ENCODE measurements at regions not wholly inside any gene's neighbourhood (a gene's known extent, or its start where the extent isn't known, plus 50 kb on each side); places are given as distances from the start of the nearest gene placed in this dataset.
"Not testable (repeated sequence)": the region's sequence is repeated elsewhere in the genome, so short reads cannot be mapped to it uniquely, and the experiment has no call there.

DNA sequence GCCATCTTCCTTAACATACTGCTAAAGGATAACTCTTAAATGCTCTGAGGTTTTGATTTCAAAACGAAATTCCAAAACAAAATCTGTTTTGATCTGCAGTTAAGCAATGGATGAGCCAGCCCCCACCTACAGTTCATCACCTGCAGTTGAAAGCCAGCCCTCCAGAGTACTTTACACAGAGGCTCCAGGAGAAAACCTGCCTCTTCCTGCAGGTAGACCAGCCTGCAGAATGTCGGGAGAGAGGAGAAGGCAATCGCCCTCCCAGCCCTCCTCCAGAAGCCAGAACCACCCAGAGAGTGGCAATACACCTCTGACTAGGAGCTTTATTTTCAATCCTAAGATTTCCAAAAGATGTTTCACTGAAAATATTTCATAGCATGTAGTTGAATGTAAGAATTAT is 798.1 kb downstream of the GATA3 start:
- Histone ChIP-seq H4K20me1 (ENCODE audit: insufficient read depth) (no peaks in the 10 kb centered on the region), H3K79me2 (ENCODE audit: low read depth) (no peaks in the 10 kb centered on the region), H3K27ac (no peak overlapping the region), H3K27me3 (ENCODE audit: insufficient read depth, low read depth) (no peaks in the 10 kb centered on the region), H3K4me1 (replicated peaks; ENCODE audit: insufficient read depth) (no peaks in the 10 kb centered on the region), H2AFZ (no peak overlapping the region), H3K4me3 (no peak overlapping the region), H3K4me2 (no peak overlapping the region), H3K36me3 (ENCODE audit: low read depth) (no peaks in the 10 kb centered on the region), H3F3A (ENCODE audit: insufficient read depth, low read depth) (no peaks in the 10 kb centered on the region), H3K9me2 (ENCODE audit: insufficient read depth) (no peaks in the 10 kb centered on the region), H3K9me3 (ENCODE audit: insufficient read depth, low read depth) (no peaks in the 10 kb centered on the region)
- POLR2A ChIA-PET (ENCODE audit: unreplicated experiment): no interaction called here
- BruUV-seq (replicated peaks): no TSS peak
- TF ChIP-seq, protein P1, sequence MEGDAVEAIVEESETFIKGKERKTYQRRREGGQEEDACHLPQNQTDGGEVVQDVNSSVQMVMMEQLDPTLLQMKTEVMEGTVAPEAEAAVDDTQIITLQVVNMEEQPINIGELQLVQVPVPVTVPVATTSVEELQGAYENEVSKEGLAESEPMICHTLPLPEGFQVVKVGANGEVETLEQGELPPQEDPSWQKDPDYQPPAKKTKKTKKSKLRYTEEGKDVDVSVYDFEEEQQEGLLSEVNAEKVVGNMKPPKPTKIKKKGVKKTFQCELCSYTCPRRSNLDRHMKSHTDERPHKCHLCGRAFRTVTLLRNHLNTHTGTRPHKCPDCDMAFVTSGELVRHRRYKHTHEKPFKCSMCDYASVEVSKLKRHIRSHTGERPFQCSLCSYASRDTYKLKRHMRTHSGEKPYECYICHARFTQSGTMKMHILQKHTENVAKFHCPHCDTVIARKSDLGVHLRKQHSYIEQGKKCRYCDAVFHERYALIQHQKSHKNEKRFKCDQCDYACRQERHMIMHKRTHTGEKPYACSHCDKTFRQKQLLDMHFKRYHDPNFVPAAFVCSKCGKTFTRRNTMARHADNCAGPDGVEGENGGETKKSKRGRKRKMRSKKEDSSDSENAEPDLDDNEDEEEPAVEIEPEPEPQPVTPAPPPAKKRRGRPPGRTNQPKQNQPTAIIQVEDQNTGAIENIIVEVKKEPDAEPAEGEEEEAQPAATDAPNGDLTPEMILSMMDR (conservative IDR thresholded peaks at IDR 0.05): no peak
- no peak for TF ChIP-seq EZH2 (IDR thresholded peaks at IDR 0.05; ENCODE audit: low read depth)
- CTCF ChIA-PET: interaction anchor here (0.6 kb wide), 1 partner anchor 45 kb away, joined by 3 read pairs; no protein-coding TSS in a partner anchor
- DNase-seq: no peak
- intact Hi-C loops (cut with micrococcal nuclease; ENCODE audit: unreplicated experiment): no loop called here

GRCh38 chr10:8853048-8853447 is 798.6 kb downstream of the GATA3 start:
- ChIA-PET POLR2A (ENCODE audit: unreplicated experiment) (interaction anchor here (0.7 kb wide), 1 partner anchor 975 kb away, joined by 11 read pairs; no protein-coding TSS in a partner anchor), CTCF (no interaction called here)
- Histone ChIP-seq H3K27me3 (ENCODE audit: insufficient read depth, low read depth) (no peaks in the 10 kb centered on the region), H2AFZ (no peak overlapping the region), H3K4me1 (replicated peaks; ENCODE audit: insufficient read depth) (no peaks in the 10 kb centered on the region), H3F3A (ENCODE audit: insufficient read depth, low read depth) (no peaks in the 10 kb centered on the region), H3K9me2 (ENCODE audit: insufficient read depth) (no peaks in the 10 kb centered on the region), H3K9me3 (ENCODE audit: insufficient read depth, low read depth) (no peaks in the 10 kb centered on the region), H3K27ac (no peak overlapping the region), H3K79me2 (ENCODE audit: low read depth) (no peaks in the 10 kb centered on the region), H3K36me3 (ENCODE audit: low read depth) (no peaks in the 10 kb centered on the region), H3K4me3 (no peak overlapping the region), H3K4me2 (no peak overlapping the region), H4K20me1 (ENCODE audit: insufficient read depth) (no peaks in the 10 kb centered on the region)
- TF ChIP-seq EZH2 (IDR thresholded peaks at IDR 0.05; ENCODE audit: low read depth): no peak
- TF ChIP-seq, protein P1 (conservative IDR thresholded peaks at IDR 0.05): no peak
- no peak for DNase-seq
- no TSS peak for BruUV-seq (replicated peaks)
- intact Hi-C loops (cut with micrococcal nuclease; ENCODE audit: unreplicated experiment): no loop called here

GRCh38 chr10:8868924-8869323 is 814.4 kb downstream of the GATA3 start:
- DNase-seq; BruUV-seq (replicated peaks); H3K36me3 ChIP-seq (ENCODE audit: low read depth); H3K4me2 ChIP-seq; H3K79me2 ChIP-seq (ENCODE audit: low read depth); H3K27me3 ChIP-seq (ENCODE audit: insufficient read depth, low read depth); H4K20me1 ChIP-seq (ENCODE audit: insufficient read depth); CTCF ChIA-PET; H2AFZ ChIP-seq; H3F3A ChIP-seq (ENCODE audit: insufficient read depth, low read depth); H3K9me2 ChIP-seq (ENCODE audit: insufficient read depth); POLR2A ChIA-PET (ENCODE audit: unreplicated experiment); H3K4me3 ChIP-seq; H3K9me3 ChIP-seq (ENCODE audit: insufficient read depth, low read depth); H3K27ac ChIP-seq; intact Hi-C loops (cut with micrococcal nuclease; ENCODE audit: unreplicated experiment): not testable (repeated sequence)
- peaks cover 13% of the 10 kb centered on the region for H3K4me1 ChIP-seq (replicated peaks; ENCODE audit: insufficient read depth)

GRCh38 chr10:8873310-8873709 is 818.8 kb downstream of the GATA3 start:
- CTCF ChIA-PET: interaction anchor here (0.6 kb wide), 2 partner anchors 49 to 153 kb away, joined by 3 to 5 read pairs; no protein-coding TSS in a partner anchor
- DNase-seq: peak in 1 of 2 experiments; percentile 51
- no peak overlapping the region for H2AFZ ChIP-seq
- BruUV-seq (replicated peaks): no TSS peak
- no peaks in the 10 kb centered on the region for H3K36me3 ChIP-seq (ENCODE audit: low read depth)
- H4K20me1 ChIP-seq (ENCODE audit: insufficient read depth): no peaks in the 10 kb centered on the region
- POLR2A ChIA-PET (ENCODE audit: unreplicated experiment): interaction anchor here (0.7 kb wide), 1 partner anchor 657 kb away, joined by 3 read pairs; no protein-coding TSS in a partner anchor
- H3F3A ChIP-seq (ENCODE audit: insufficient read depth, low read depth): no peaks in the 10 kb centered on the region
- H3K4me3 ChIP-seq: no peak overlapping the region
- TF ChIP-seq, protein P1 (conservative IDR thresholded peaks at IDR 0.05): peak; percentile 53; the same call in 1 of the 2 replicates
- no peak for TF ChIP-seq EZH2 (IDR thresholded peaks at IDR 0.05; ENCODE audit: low read depth)
- no peaks in the 10 kb centered on the region for H3K27me3 ChIP-seq (ENCODE audit: insufficient read depth, low read depth)
- H3K27ac ChIP-seq: peak overlapping the region; percentile 48
- H3K4me2 ChIP-seq: no peak overlapping the region
- no peaks in the 10 kb centered on the region for H3K9me2 ChIP-seq (ENCODE audit: insufficient read depth)
- intact Hi-C loops (cut with micrococcal nuclease; ENCODE audit: unreplicated experiment): loop anchor here (1.0 to 2.0 kb wide), 7 partner anchors 147 to 1001 kb away; no protein-coding TSS in a partner anchor
- no peaks in the 10 kb centered on the region for H3K9me3 ChIP-seq (ENCODE audit: insufficient read depth, low read depth)
- H3K79me2 ChIP-seq (ENCODE audit: low read depth): no peaks in the 10 kb centered on the region
- H3K4me1 ChIP-seq (replicated peaks; ENCODE audit: insufficient read depth): peaks cover 20% of the 10 kb centered on the region
